ENCODE measurements at regions not wholly inside any gene's neighbourhood (a gene's known extent, or its start where the extent isn't known, plus 50 kb on each side); places are given as distances from the start of the nearest gene placed in this dataset.
"Not testable (repeated sequence)": the region's sequence is repeated elsewhere in the genome, so short reads cannot be mapped to it uniquely, and the experiment has no call there.

DNA sequence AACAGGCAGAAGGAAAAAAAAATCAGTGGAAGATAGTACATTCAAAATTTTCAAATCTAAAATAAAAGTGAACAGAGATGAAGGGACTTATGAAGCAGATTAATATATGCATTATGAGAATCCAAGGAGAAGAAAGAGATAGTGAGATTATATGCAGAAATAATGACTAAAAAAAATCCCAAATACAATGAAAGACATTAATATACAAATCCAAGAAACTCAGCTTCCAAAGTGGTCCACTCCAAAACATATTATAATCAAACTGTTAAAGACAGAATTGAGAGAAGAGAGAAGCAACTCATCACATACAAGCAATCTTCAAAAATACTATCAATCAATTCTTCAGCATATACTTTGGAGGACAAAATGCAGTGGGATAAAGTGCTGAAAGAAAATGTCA, 73.5 kb upstream of the CARMIL1 start:
- DNase-seq (no peak), ATAC-seq (ENCODE audit: poor library complexity) (no peak)
- intact Hi-C loops (cut with DNase I, micrococcal nuclease), result no loop called here
- POLR2A ChIA-PET, result no interaction called here
- H3K4me1 Mint-ChIP-seq (ENCODE audit: low read depth), result no peaks in the 10 kb centered on the region
- H3K27ac Mint-ChIP-seq, result no peak overlapping the region
- no peak overlapping the region for H3K4me3 ChIP-seq (ENCODE audit: low read length)
- H3K4me3 Mint-ChIP-seq, result no peak overlapping the region
- no peaks in the 10 kb centered on the region for H3K27me3 ChIP-seq (ENCODE audit: control insufficient read depth in 1 of 2, insufficient read depth in 2 of 2, low read length in 2 of 2)
- H3K4me1 ChIP-seq (ENCODE audit: insufficient read depth, low read length), result no peaks in the 10 kb centered on the region
- H3K9me3 ChIP-seq (ENCODE audit: control insufficient read depth in 1 of 2, insufficient read depth in 1 of 2, low read length in 2 of 2), result peaks cover 0 to 3% of the 10 kb centered on the region in 2 experiments
- TF ChIP-seq, protein P1, sequence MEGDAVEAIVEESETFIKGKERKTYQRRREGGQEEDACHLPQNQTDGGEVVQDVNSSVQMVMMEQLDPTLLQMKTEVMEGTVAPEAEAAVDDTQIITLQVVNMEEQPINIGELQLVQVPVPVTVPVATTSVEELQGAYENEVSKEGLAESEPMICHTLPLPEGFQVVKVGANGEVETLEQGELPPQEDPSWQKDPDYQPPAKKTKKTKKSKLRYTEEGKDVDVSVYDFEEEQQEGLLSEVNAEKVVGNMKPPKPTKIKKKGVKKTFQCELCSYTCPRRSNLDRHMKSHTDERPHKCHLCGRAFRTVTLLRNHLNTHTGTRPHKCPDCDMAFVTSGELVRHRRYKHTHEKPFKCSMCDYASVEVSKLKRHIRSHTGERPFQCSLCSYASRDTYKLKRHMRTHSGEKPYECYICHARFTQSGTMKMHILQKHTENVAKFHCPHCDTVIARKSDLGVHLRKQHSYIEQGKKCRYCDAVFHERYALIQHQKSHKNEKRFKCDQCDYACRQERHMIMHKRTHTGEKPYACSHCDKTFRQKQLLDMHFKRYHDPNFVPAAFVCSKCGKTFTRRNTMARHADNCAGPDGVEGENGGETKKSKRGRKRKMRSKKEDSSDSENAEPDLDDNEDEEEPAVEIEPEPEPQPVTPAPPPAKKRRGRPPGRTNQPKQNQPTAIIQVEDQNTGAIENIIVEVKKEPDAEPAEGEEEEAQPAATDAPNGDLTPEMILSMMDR (IDR thresholded peaks at IDR 0.05), result no peak
- H3K27me3 Mint-ChIP-seq, result peaks cover 13% of the 10 kb centered on the region
- no peaks in the 10 kb centered on the region for H3K36me3 Mint-ChIP-seq (ENCODE audit: low read depth)
- CTCF ChIA-PET, result no interaction called here
- no peak overlapping the region for H3K27ac ChIP-seq (ENCODE audit: low read depth in 1 of 2, low read length in 2 of 2)
- H3K36me3 ChIP-seq (ENCODE audit: insufficient read depth, low read length), result no peaks in the 10 kb centered on the region
- peaks cover 5% of the 10 kb centered on the region for H3K9me3 Mint-ChIP-seq

DNA sequence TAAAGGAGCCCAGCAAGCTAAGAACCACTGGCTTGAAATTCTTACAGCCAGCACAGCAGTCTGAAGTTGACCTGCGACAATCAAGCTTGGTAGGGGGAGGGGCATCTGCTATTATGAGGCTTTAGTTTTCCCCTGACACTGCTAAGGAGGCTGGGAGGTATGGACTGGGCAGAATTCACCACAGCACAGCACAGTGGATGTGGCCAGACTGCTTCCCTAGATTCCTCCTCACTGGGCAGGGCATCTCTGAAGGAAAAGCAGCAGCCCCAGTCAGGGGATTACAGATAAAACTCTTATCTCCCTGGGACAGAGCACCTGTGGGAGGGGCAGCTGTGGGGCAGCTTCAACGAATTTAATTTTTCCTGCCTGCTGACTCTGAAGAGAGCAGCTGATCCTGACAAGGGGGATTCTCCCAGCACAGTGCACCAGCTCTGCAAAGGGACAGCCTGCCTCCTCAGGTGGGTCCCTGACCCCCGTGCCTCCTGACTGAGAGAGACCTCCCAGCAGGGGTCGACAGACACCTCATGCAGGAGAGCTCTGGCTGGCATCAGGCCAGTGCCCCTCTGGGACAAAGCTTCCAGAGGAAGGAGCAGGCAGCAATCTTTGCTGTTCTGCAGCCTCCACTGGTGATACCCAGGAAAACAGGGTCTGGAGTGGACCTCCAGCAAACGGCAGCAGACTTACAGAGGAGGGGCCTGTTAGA, 71.6 kb upstream of the CARMIL1 start:
- H3K4me3 Mint-ChIP-seq; H3K36me3 Mint-ChIP-seq (ENCODE audit: low read depth); H3K27ac ChIP-seq (ENCODE audit: low read depth in 1 of 2, low read length in 2 of 2); ATAC-seq (ENCODE audit: poor library complexity); intact Hi-C loops (cut with DNase I, micrococcal nuclease); H3K27ac Mint-ChIP-seq; H3K4me1 Mint-ChIP-seq (ENCODE audit: low read depth); H3K4me1 ChIP-seq (ENCODE audit: insufficient read depth, low read length); H3K4me3 ChIP-seq (ENCODE audit: low read length); H3K27me3 ChIP-seq (ENCODE audit: control insufficient read depth in 1 of 2, insufficient read depth in 2 of 2, low read length in 2 of 2); H3K9me3 Mint-ChIP-seq; H3K36me3 ChIP-seq (ENCODE audit: insufficient read depth, low read length); DNase-seq; H3K9me3 ChIP-seq (ENCODE audit: control insufficient read depth in 1 of 2, insufficient read depth in 1 of 2, low read length in 2 of 2); POLR2A ChIA-PET; CTCF ChIA-PET: not testable (repeated sequence)
- H3K27me3 Mint-ChIP-seq, result peaks cover 18% of the 10 kb centered on the region

DNA sequence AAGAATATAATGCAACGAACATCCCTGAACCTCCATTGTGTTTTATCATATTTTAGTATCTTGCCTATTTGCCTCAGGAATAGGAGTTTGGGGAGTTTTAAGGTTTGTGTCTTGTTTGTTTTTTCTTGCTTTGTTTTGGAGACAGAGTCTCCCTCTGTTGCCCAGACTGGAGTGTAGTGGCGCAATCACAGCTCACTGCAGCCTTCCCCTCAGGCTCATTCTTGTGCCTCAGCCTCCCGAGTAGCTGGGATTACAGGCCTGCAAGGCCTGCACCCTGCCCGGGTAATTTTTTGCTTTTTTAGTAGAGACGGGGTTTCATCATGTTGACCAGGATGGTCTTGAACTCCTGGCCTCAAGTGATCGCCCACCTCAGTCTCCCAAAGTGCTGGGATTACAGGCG, 63.3 kb upstream of the CARMIL1 start:
- TF ChIP-seq, protein P1 (IDR thresholded peaks at IDR 0.05), result no peak
- no peak for ATAC-seq (ENCODE audit: poor library complexity)
- CTCF ChIA-PET, result no interaction called here
- POLR2A ChIA-PET, result no interaction called here
- Mint-ChIP-seq H3K27ac (no peak overlapping the region), H3K27me3 (peaks cover 4% of the 10 kb centered on the region), H3K9me3 (no peaks in the 10 kb centered on the region), H3K4me3 (no peak overlapping the region), H3K36me3 (ENCODE audit: low read depth) (no peaks in the 10 kb centered on the region), H3K4me1 (ENCODE audit: low read depth) (no peaks in the 10 kb centered on the region)
- H3K4me3 ChIP-seq (ENCODE audit: low read length), result no peak overlapping the region
- no peak for DNase-seq
- no peaks in the 10 kb centered on the region for H3K36me3 ChIP-seq (ENCODE audit: insufficient read depth, low read length)
- H3K4me1 ChIP-seq (ENCODE audit: insufficient read depth, low read length), result no peaks in the 10 kb centered on the region
- intact Hi-C loops (cut with DNase I, micrococcal nuclease), result no loop called here
- H3K27ac ChIP-seq (ENCODE audit: low read depth in 1 of 2, low read length in 2 of 2), result no peak overlapping the region
- H3K9me3 ChIP-seq (ENCODE audit: control insufficient read depth in 1 of 2, insufficient read depth in 1 of 2, low read length in 2 of 2), result no peaks in the 10 kb centered on the region
- no peaks in the 10 kb centered on the region for H3K27me3 ChIP-seq (ENCODE audit: control insufficient read depth in 1 of 2, insufficient read depth in 2 of 2, low read length in 2 of 2)

DNA sequence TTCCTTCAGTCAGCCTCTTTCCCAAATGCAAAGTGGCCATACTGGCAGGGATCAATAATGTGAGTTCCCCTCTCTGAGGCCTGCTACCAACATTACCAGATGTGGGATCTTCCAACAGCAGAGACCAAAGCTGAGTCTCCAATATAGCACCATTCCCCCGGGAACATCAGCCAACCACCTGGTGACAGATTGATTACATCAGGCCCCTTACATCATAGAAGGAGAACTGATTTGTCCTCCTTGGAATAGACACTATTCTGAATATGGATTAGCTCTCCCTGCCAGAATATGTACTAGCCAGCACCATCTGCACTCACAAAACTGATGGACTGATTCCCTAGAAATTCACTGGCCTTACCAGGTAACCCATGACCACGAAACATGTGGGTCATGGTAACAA, 61.9 kb upstream of the CARMIL1 start:
- no peak overlapping the region for H3K4me3 ChIP-seq (ENCODE audit: low read length)

More for the DNA sequence above, 61.9 kb upstream of the CARMIL1 start:
- H3K27ac ChIP-seq (ENCODE audit: low read depth in 1 of 2, low read length in 2 of 2), result no peak overlapping the region
- Mint-ChIP-seq H3K9me3 (no peaks in the 10 kb centered on the region), H3K36me3 (ENCODE audit: low read depth) (no peaks in the 10 kb centered on the region), H3K27ac (no peak overlapping the region), H3K27me3 (no peaks in the 10 kb centered on the region), H3K4me3 (no peak overlapping the region), H3K4me1 (ENCODE audit: low read depth) (no peaks in the 10 kb centered on the region)
- POLR2A ChIA-PET, result no interaction called here
- no peaks in the 10 kb centered on the region for H3K27me3 ChIP-seq (ENCODE audit: control insufficient read depth in 1 of 2, insufficient read depth in 2 of 2, low read length in 2 of 2)
- CTCF ChIA-PET, result no interaction called here
- TF ChIP-seq, protein P1 (IDR thresholded peaks at IDR 0.05), result no peak
- DNase-seq (no peak), ATAC-seq (ENCODE audit: poor library complexity) (no peak)
- H3K9me3 ChIP-seq (ENCODE audit: control insufficient read depth in 1 of 2, insufficient read depth in 1 of 2, low read length in 2 of 2), result no peaks in the 10 kb centered on the region
- no peaks in the 10 kb centered on the region for H3K4me1 ChIP-seq (ENCODE audit: insufficient read depth, low read length)
- no peaks in the 10 kb centered on the region for H3K36me3 ChIP-seq (ENCODE audit: insufficient read depth, low read length)
- intact Hi-C loops (cut with DNase I, micrococcal nuclease), result no loop called here

Data from CD4-positive, alpha-beta T cell (primary cell).